Astrocyte (in vitro differentiated cells and primary cell): ENCODE measurements at regions not wholly inside any gene's neighbourhood (a gene's known extent, or its start where the extent isn't known, plus 50 kb on each side); places are given as distances from the start of the nearest gene placed in this dataset.

ENCODE experiments used
- DNase-seq: peaks from one replicate; pipeline ENCODE4 v3.0.0-alpha.2; 2010; ENCODE audit warnings: low read depth
- FAIRE-seq: peaks from 2 replicates; lab custom pipeline; 2011; peaks lifted over from hg19 to GRCh38; lab: Jason Lieb, UNC
- H2AFZ ChIP-seq: 2 replicates; pipeline ENCODE4 v1.6.0; 2012; ENCODE audit warnings: low read depth, low read length, inconsistent platforms
- H3K27ac ChIP-seq: 2 replicates; pipeline ENCODE4 v1.5.1; 2011; ENCODE audit warnings: low read depth, low read length, inconsistent platforms
- H3K27me3 ChIP-seq: 2 replicates; pipeline ENCODE4 v1.6.0; 2011; ENCODE audit warnings: low read length, inconsistent platforms; ENCODE audit not compliant: insufficient read depth
- H3K36me3 ChIP-seq: 2 replicates; pipeline ENCODE4 v1.5.1; 2011; ENCODE audit warnings: low read length, inconsistent platforms; ENCODE audit not compliant: insufficient read depth
- H3K4me1 ChIP-seq: 2 replicates; pipeline ENCODE4 v1.5.1; 2011; ENCODE audit warnings: low read length, inconsistent platforms; ENCODE audit not compliant: insufficient read depth
- H3K4me2 ChIP-seq: 2 replicates; pipeline ENCODE4 v1.6.0; 2012; ENCODE audit warnings: low read length, inconsistent platforms
- H3K4me3 ChIP-seq: 2 replicates; pipeline ENCODE4 v1.5.1; 2011; ENCODE audit warnings: low read depth, mild to moderate bottlenecking, low read length, inconsistent platforms; ENCODE audit not compliant: insufficient read depth
- H3K79me2 ChIP-seq: 2 replicates; pipeline ENCODE4 v1.6.0; 2012; ENCODE audit warnings: mild to moderate bottlenecking, low read length, inconsistent platforms; ENCODE audit not compliant: insufficient read depth
- H3K9ac ChIP-seq: 2 replicates; pipeline ENCODE4 v1.6.0; 2012; ENCODE audit warnings: mild to moderate bottlenecking, low read length, inconsistent platforms
- H3K9me3 ChIP-seq: 2 replicates; pipeline ENCODE4 v1.5.1; 2012; ENCODE audit warnings: low read depth, mild to moderate bottlenecking, low read length, inconsistent platforms; ENCODE audit not compliant: insufficient read depth
- H4K20me1 ChIP-seq: 2 replicates; pipeline ENCODE4 v1.6.0; 2012; ENCODE audit warnings: low read length, inconsistent platforms; ENCODE audit not compliant: insufficient read depth
- H3K27ac Mint-ChIP-seq: one replicate; pipeline ENCODE4 v1.8.0; 2021; ENCODE audit warnings: mild to moderate bottlenecking, mixed read lengths; ENCODE audit not compliant: unreplicated experiment
- H3K27me3 Mint-ChIP-seq: one replicate; pipeline ENCODE4 v1.8.0; 2021; ENCODE audit warnings: low read depth, mixed read lengths; ENCODE audit not compliant: unreplicated experiment
- H3K36me3 Mint-ChIP-seq: one replicate; pipeline ENCODE4 v1.8.0; 2021; ENCODE audit warnings: low read depth, mixed read lengths; ENCODE audit not compliant: unreplicated experiment
- H3K4me1 Mint-ChIP-seq: one replicate; pipeline ENCODE4 v1.8.0; 2021; ENCODE audit warnings: low read depth, mixed read lengths; ENCODE audit not compliant: unreplicated experiment
- H3K4me3 Mint-ChIP-seq: one replicate; pipeline ENCODE4 v1.8.0; 2021; ENCODE audit warnings: mild to moderate bottlenecking, moderate library complexity, mixed read lengths; ENCODE audit not compliant: unreplicated experiment
- H3K9me3 Mint-ChIP-seq: one replicate; pipeline ENCODE4 v1.8.0; 2021; ENCODE audit warnings: mild to moderate bottlenecking, mixed read lengths; ENCODE audit not compliant: unreplicated experiment
- EZH2 ChIP-seq: IDR thresholded peaks from 2 replicates; pipeline ENCODE4 v1.6.1; 2012; ENCODE audit warnings: mild to moderate bottlenecking, low read length, inconsistent platforms; ENCODE audit not compliant: insufficient read depth
- TF ChIP-seq, protein P1 (sequence below): IDR thresholded peaks from 2 replicates; pipeline ENCODE4 v1.5.1; 2011; ENCODE audit warnings: low read depth, mild to moderate bottlenecking, inconsistent platforms, low read length, moderate library complexity; ENCODE audit not compliant: insufficient read depth

DNA sequence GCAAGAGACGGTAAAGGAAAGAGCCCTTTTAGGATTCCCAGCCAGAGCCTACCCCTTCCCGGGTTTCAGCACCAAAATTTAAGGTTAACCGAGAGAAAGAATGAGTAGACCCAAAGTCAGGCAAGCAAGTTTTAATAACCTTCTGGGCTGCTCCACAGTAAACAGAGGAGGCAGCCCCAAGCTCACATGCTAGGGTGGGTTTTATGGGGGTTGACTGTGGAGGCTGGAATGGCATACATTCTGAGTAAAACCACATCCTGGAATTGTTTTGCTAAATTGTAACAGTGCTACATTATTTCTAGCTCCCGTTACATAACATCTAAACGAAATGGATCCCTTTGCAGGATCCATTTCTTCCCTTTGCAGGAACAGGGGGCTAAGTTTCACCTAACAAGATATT lies 102.2 kb upstream of the USP9Y start:
- Histone ChIP-seq H2AFZ (no peak overlapping the region), H3K79me2 (no peaks in the 10 kb centered on the region), H3K9me3 (no peaks in the 10 kb centered on the region), H3K4me2 (no peak overlapping the region), H3K4me3 (no peak overlapping the region), H3K27ac (no peak overlapping the region), H3K36me3 (no peaks in the 10 kb centered on the region), H3K4me1 (no peaks in the 10 kb centered on the region), H3K9ac (no peak overlapping the region), H4K20me1 (no peaks in the 10 kb centered on the region), H3K27me3 (no peaks in the 10 kb centered on the region)
- DNase-seq (no peak), FAIRE-seq (no peak)
- H3K27ac Mint-ChIP-seq: no peak overlapping the region
- H3K9me3 Mint-ChIP-seq: peaks cover 3% of the 10 kb centered on the region
- H3K36me3 Mint-ChIP-seq: no peaks in the 10 kb centered on the region
- H3K4me3 Mint-ChIP-seq: no peak overlapping the region
- no peaks in the 10 kb centered on the region for H3K4me1 Mint-ChIP-seq
- no peak for TF ChIP-seq EZH2
- TF ChIP-seq, protein P1, sequence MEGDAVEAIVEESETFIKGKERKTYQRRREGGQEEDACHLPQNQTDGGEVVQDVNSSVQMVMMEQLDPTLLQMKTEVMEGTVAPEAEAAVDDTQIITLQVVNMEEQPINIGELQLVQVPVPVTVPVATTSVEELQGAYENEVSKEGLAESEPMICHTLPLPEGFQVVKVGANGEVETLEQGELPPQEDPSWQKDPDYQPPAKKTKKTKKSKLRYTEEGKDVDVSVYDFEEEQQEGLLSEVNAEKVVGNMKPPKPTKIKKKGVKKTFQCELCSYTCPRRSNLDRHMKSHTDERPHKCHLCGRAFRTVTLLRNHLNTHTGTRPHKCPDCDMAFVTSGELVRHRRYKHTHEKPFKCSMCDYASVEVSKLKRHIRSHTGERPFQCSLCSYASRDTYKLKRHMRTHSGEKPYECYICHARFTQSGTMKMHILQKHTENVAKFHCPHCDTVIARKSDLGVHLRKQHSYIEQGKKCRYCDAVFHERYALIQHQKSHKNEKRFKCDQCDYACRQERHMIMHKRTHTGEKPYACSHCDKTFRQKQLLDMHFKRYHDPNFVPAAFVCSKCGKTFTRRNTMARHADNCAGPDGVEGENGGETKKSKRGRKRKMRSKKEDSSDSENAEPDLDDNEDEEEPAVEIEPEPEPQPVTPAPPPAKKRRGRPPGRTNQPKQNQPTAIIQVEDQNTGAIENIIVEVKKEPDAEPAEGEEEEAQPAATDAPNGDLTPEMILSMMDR: no peak
- peaks cover 5% of the 10 kb centered on the region for H3K27me3 Mint-ChIP-seq

DNA sequence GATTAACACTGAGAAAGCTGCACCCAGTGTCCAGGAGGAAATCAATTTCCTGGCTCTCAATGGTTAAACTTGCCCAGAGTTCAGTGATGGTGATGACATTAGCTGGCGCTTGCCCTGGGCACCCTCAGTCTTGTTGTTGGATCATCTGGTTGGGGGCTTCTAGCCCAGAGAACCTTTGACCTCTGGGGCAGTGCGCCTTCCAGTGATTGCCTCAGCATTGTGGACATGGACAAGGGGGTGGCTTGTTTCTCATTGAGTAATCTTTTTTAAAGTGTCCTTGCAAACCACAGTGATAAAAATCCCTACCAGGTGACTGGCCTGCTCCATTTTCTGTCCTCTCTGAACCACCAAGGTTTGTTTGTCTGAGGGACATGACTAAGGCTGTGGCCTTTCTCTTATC lies 95.6 kb upstream of the USP9Y start:
- Mint-ChIP-seq H3K27ac (no peak overlapping the region), H3K4me1 (no peaks in the 10 kb centered on the region), H3K27me3 (peaks cover 5% of the 10 kb centered on the region), H3K4me3 (no peak overlapping the region), H3K9me3 (no peaks in the 10 kb centered on the region), H3K36me3 (no peaks in the 10 kb centered on the region)
- FAIRE-seq (no peak), DNase-seq (no peak)
- no peak for TF ChIP-seq EZH2
- TF ChIP-seq, protein P1: no peak
- H3K4me3 ChIP-seq: no peak overlapping the region
- no peak overlapping the region for H3K4me2 ChIP-seq
- H3K36me3 ChIP-seq: no peaks in the 10 kb centered on the region
- H3K27me3 ChIP-seq: no peaks in the 10 kb centered on the region
- no peaks in the 10 kb centered on the region for H4K20me1 ChIP-seq
- no peaks in the 10 kb centered on the region for H3K9me3 ChIP-seq
- no peaks in the 10 kb centered on the region for H3K4me1 ChIP-seq
- H3K27ac ChIP-seq: no peak overlapping the region
- no peaks in the 10 kb centered on the region for H3K79me2 ChIP-seq
- H3K9ac ChIP-seq: no peak overlapping the region
- no peak overlapping the region for H2AFZ ChIP-seq

DNA sequence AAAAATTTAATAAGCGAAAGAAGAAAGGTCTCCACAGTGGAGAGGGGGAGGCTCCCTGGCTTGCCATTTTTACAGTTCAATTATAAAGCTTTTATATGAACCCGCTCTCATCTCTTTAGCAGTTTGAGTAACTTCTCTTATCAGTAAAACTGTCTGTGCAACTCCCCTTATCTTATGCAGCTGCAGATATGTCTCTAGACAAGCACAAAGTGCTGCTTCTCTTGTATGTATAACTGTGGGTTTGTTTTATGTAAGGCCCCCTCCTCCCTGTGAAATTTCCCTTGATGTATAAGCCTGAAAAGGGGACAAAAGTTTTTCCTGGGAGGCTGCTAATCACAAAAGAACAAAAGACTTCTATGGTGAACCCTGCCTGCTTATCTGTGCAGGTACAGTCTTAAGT lies 90.2 kb upstream of the USP9Y start:
- DNase-seq (no peak), FAIRE-seq (no peak)
- no peak overlapping the region for H3K4me3 Mint-ChIP-seq
- Histone ChIP-seq H3K4me2 (no peak overlapping the region), H3K4me1 (no peaks in the 10 kb centered on the region), H3K27me3 (no peaks in the 10 kb centered on the region), H3K36me3 (no peaks in the 10 kb centered on the region), H4K20me1 (no peaks in the 10 kb centered on the region), H3K9me3 (no peaks in the 10 kb centered on the region), H3K79me2 (no peaks in the 10 kb centered on the region), H3K4me3 (no peak overlapping the region), H3K9ac (no peak overlapping the region), H2AFZ (no peak overlapping the region), H3K27ac (no peak overlapping the region)
- no peaks in the 10 kb centered on the region for H3K4me1 Mint-ChIP-seq
- TF ChIP-seq, protein P1: no peak
- no peak for TF ChIP-seq EZH2
- H3K36me3 Mint-ChIP-seq: no peaks in the 10 kb centered on the region
- no peaks in the 10 kb centered on the region for H3K27me3 Mint-ChIP-seq
- peaks cover 5% of the 10 kb centered on the region for H3K9me3 Mint-ChIP-seq
- no peak overlapping the region for H3K27ac Mint-ChIP-seq
